HG03571 (cell line): ENCODE measurements at regions not wholly inside any gene's neighbourhood (a gene's known extent, or its start where the extent isn't known, plus 50 kb on each side); places are given as distances from the start of the nearest gene placed in this dataset.
"Not testable (repeated sequence)": the region's sequence is repeated elsewhere in the genome, so short reads cannot be mapped to it uniquely, and the experiment has no call there.

Source experiments
- ATAC-seq: cut with Tn5 transposase; IDR thresholded peaks from one replicate; pipeline ENCODE4 v1.9.1; 2021; ENCODE audit not compliant: unreplicated experiment

DNA sequence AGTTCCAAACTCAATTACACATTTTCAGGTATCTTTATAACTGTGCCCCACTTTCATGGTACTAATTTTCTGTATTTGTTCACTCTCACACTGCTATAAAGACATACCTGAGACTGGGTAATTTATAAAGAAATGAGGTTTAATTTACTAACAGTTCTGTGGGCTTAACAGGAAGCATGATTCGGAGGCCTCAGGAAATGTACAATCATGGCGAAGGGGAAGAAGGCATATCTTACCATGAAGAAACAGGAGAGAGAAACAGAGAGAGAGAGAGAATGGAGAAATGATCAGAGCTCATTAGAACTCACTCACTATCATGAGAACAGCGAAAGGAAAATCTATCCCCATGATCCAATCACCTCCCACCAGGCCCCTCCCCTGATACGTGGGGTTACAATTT, 874.1 kb upstream of the B3GALT2 start:
- ATAC-seq: no peak

DNA sequence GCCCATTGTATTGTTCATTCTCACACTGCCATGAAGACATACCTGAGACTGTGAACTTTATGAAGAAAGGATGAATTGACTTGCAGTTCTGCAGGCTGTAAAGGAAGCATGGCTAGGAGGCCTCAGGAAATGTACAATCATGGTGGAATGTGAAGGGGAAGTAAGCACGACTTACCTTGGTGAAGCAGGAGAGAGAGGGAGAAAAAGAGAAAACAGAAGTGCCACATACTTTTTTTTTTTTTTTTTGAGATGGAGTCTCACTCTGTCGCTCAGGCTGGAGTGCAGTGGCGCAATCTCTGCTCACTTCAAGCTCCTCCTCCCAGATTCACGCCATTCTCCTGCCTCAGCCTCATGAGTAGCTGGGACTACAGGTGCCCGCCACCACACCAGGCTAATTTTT, 871.9 kb upstream of the B3GALT2 start:
- ATAC-seq: not testable (repeated sequence)

GRCh38 chr1:194056169-194056568, 869.8 kb upstream of the B3GALT2 start:
- ATAC-seq: no peak

DNA sequence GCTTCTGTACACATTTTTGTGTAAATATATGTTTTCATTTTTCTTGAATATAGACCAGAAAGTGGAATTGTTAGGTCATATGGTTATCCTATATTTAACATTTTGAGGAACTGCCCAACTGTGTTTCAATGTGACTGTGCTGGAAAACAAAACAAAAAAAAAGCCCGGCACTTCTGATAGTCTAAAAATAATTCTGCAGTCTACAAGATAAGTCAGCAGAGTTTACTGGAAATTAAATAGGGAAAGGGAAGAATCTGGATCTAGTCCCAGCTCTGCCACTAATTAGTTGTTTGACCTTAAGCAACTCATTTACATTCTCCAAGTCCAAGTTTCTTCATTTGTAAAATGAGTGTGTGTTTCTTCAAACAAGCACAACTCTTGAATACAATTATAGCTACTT, 869.1 kb upstream of the B3GALT2 start:
- no peak for ATAC-seq

DNA sequence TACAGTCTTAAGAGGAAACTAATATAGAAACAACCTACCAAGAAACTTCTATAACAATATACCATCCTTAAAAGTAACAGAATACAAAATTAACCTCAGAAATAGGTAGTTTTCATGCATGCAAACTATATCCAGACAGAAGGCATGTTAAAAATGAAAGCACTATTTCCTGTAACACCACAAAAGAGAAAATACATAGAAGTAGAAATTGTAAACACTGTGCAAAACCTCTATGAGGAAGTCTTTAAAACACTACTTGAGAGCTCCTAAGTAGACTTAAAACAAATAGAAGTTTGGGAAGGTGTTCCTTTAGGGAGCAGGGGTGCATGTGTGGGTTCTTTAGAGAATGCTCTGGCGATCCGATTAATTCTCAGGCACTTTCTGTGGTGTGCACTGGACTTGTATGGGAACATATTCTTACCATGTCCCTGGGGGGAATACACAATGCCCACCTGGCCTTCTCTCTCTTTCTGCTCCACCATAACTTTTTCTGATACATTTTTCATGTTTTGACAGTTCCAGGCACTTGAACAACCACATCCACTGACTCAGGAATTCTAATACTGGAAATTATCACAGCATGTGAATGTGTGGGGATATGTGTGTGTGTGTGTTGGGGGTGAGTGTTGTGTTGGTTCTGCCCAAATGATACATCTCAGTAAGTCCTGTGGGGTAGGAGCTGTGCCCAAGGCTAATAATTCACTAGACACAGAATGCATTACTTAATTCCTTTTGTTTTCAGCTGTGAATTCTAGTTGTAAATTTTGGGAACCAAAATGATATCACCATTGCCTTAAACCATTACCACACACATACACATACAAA, 866.3 kb upstream of the B3GALT2 start:
- no peak for ATAC-seq

GRCh38 chr1:194047921-194048320, 861.5 kb upstream of the B3GALT2 start:
- no peak for ATAC-seq

DNA sequence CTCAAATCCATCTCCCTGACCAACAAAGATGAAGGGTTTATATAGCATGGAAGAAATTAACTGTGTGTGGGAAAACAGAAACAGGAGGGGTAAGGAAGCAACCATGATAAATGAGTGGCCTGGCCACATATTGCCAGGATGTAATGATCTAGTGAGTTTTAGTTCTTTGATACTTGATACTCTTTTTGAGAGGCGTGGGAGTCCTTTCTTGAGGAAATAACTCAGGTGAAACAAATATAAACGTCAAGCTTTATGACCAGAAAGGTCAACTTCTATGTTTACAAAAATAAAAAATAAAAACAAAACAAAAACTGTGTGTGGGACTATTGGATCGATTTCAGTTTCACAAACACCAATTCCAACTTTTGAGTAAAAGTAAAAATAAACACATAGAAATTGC, 860.8 kb upstream of the B3GALT2 start:
- ATAC-seq: no peak

DNA sequence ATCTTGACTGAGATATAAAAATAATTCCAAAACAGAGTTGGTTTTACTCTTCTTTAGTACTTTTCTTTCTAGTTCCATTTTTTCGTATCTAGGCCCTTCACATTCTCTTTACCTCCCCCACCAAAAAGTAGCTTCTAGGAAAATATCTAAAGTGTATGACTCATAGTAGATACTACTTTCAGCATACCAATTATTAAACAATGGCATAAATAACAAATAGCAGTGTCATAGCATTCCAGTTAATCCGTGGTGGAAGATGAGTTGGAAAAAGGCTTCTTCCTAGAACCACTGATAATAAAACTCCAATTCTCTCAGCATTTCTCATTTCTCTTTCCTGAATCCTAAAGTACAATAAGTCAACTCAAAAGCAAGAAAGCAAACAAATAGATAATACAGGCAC, 859.0 kb upstream of the B3GALT2 start:
- no peak for ATAC-seq

DNA sequence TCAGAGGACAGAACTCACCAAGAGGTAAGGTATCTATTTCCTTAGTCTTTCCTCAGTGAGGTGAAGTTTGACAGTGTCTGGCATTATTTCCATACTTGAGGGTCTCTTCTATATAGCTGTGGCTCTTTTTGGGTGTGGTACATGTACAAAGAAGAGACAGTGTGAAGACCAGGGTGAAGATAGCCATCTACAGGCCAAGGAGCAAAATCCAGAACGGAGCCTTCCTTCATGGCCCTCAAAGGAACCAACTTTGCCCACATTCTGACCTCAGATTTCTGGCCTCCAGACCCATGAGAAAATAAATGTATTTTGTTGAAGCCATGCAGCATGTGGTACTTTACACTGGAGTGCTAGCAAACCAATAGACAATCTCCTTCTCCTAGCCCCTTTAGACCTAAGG, 858.5 kb upstream of the B3GALT2 start:
- no peak for ATAC-seq

- no peak for ATAC-seq
These were observed 857.8 kb upstream of the B3GALT2 start for GRCh38 chr1:194043984-194044755.

DNA sequence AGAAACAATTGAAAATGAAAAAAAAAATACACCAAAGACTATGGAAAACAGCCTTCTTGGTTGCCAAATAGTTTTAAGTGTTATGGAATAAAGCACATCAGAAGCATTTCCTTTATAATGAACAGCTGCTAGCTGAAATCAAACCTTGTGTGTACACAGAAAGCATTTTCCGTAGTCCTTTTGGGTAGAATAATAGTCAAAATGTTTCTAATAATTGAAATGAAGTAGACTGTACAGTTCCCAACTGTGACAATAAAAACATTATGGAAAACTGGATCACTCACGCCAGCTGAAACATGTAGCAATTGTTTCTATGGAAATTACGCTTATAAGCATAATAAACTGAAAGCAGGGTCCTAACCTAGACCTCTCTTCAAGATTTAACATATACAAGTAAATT, 856.3 kb upstream of the B3GALT2 start:
- ATAC-seq: no peak

- no peak for ATAC-seq
These were observed 854.1 kb upstream of the B3GALT2 start for GRCh38 chr1:194040496-194040895.

DNA sequence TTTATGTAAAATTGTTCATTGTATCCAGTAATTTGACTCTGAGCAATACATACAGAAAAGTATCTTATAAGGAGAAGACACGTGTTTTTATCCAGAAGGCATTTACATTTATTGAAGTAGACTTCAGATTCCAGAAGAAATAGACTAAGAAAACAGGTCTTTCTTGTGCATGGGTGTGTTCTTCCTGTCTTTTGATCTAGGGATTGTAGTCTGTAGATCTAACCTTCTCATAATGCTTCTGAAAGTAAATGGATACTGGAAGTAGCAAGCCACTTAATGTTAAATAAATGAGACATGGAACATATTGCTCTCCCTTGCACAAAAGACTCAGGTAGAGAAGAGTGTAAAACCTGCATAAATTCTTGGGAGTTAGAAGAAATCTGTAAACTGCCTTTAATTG, 853.2 kb upstream of the B3GALT2 start:
- ATAC-seq: no peak

DNA sequence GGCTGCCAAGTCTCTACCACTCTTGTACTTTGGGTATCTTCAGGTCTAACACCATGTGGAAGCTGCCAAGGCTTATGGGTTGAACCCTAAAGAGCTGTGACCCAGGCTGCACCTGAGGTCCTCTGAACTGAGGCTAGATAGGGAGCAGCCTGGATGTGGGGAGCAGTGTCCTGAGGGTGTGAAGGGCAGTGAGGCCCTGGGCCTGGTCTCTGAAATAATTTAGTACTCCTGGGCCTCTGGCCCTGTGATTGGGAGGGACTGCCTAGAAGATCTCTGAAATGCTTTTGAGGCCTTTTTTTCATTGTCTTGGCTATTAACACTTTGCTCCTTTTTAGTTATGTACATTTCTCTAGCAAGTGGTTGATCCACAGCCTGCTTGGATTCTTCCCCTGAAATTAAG, 847.2 kb upstream of the B3GALT2 start:
- ATAC-seq: no peak

- no peak for ATAC-seq
These were observed 841.6 kb upstream of the B3GALT2 start for GRCh38 chr1:194028002-194028401.

DNA sequence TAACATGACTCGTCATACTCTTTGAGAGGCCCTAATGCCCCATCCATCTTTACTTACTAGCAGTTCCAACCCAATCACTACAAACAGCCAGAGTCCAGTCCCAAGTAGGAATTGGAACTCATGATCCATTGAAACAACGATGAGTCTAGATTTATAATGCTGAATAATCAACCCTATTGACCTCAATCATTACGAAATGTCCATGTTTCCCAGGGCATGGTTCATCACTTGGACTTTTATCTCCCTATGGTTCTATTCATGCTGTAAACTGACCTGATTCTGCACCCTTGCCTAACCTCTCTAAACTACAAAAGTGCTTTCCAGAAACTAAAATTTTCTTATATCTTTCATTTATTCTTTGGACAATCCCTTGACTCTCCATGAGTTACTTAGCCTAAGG, 840.0 kb upstream of the B3GALT2 start:
- ATAC-seq: no peak

- ATAC-seq: no peak
These were observed 838.2 kb upstream of the B3GALT2 start for GRCh38 chr1:194024659-194025058.

DNA sequence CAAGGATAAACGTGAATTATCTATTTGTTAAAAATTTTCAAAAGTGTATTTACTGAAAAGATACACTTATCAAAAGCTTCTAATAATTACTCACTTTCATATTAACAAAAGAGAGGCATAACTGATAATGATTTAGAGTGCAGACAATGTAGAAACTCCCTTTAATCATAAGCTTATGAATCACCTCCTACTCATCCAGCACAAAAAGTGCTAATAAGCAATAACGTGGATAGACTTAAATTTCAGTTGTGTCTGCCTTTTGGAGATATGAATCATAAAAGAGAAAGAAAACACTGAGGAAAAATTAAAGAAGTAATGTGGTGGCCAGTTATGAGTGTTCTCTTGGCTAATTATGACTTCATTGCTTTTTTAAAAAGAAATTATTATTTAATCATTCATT, 827.6 kb upstream of the B3GALT2 start:
- no peak for ATAC-seq

DNA sequence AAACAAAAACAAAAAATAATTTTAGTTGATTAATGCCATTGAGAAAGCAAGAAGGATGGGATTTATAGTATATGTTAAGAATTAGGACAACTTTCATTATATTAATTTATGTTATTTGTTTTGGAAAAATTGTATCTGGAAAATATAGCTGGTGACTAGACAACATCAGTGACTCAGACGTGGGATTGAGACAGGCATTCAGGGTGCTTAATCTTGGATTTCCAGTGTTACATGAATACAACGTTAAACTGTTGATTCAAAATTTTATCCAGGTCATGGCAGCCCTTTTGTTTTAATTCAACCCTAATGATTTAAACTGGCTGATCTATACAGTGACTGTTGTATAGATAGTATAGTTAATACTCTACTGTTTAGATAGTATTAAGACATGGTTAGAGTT, 827.1 kb upstream of the B3GALT2 start:
- ATAC-seq: no peak

GRCh38 chr1:194004146-194004545, 817.7 kb upstream of the B3GALT2 start:
- no peak for ATAC-seq

- ATAC-seq: not testable (repeated sequence)
These were observed 815.4 kb upstream of the B3GALT2 start for GRCh38 chr1:194001726-194002350.

- no peak for ATAC-seq
These were observed 802.5 kb upstream of the B3GALT2 start for GRCh38 chr1:193988885-193989284.
